ENCODE measurements at regions not wholly inside any gene's neighbourhood (a gene's known extent, or its start where the extent isn't known, plus 50 kb on each side); places are given as distances from the start of the nearest gene placed in this dataset.

GRCh38 chrY:15368786-15369185 is 844.5 kb downstream of the NLGN4Y start:
- no peak for DNase-seq (ENCODE audit: low spot score)
- H3K9me3 ChIP-seq = no peaks in the 10 kb centered on the region

GRCh38 chrY:15385178-15385577 is 860.8 kb downstream of the NLGN4Y start:
- ATAC-seq (ENCODE audit: insufficient number of reproducible peaks, low FRiP score, low read depth) = no peak
- Histone ChIP-seq H3K4me1 (ENCODE audit: control insufficient read depth in 1 of 2, low read depth in 2 of 2) (no peaks in the 10 kb centered on the region), H3K9me3 (no peaks in the 10 kb centered on the region), H3K27ac (no peak overlapping the region), H3K36me3 (no peaks in the 10 kb centered on the region), H3K4me3 (no peak overlapping the region), H3K27me3 (replicated peaks; ENCODE audit: insufficient read depth) (no peaks in the 10 kb centered on the region)
- DNase-seq (ENCODE audit: low spot score) = no peak
- TF ChIP-seq CTCF (IDR thresholded peaks at IDR 0.05) = no peak

More at GRCh38 chrY:15368786-15369185, 844.5 kb downstream of the NLGN4Y start:
- no peaks in the 10 kb centered on the region for H3K36me3 ChIP-seq
- H3K4me3 ChIP-seq = no peak overlapping the region
- no peaks in the 10 kb centered on the region for H3K4me1 ChIP-seq (ENCODE audit: control insufficient read depth in 1 of 2, low read depth in 2 of 2)
- no peak for TF ChIP-seq CTCF (IDR thresholded peaks at IDR 0.05)
- no peak overlapping the region for H3K27ac ChIP-seq
- ATAC-seq (ENCODE audit: insufficient number of reproducible peaks, low FRiP score, low read depth) = no peak
- no peaks in the 10 kb centered on the region for H3K27me3 ChIP-seq (replicated peaks; ENCODE audit: insufficient read depth)

GRCh38 chrY:15397556-15398280 is 873.4 kb downstream of the NLGN4Y start:
- no peak for TF ChIP-seq CTCF (IDR thresholded peaks at IDR 0.05)
- no peak for ATAC-seq (ENCODE audit: insufficient number of reproducible peaks, low FRiP score, low read depth)
- H3K36me3 ChIP-seq = no peaks in the 10 kb centered on the region
- H3K4me1 ChIP-seq (ENCODE audit: control insufficient read depth in 1 of 2, low read depth in 2 of 2) = no peaks in the 10 kb centered on the region
- no peak for DNase-seq (ENCODE audit: low spot score)
- no peaks in the 10 kb centered on the region for H3K27me3 ChIP-seq (replicated peaks; ENCODE audit: insufficient read depth)
- H3K4me3 ChIP-seq = no peak overlapping the region
- no peaks in the 10 kb centered on the region for H3K9me3 ChIP-seq
- H3K27ac ChIP-seq = no peak overlapping the region

GRCh38 chrY:15402451-15402850 is 878.1 kb downstream of the NLGN4Y start:
- no peaks in the 10 kb centered on the region for H3K27me3 ChIP-seq (replicated peaks; ENCODE audit: insufficient read depth)
- no peaks in the 10 kb centered on the region for H3K36me3 ChIP-seq
- ATAC-seq (ENCODE audit: insufficient number of reproducible peaks, low FRiP score, low read depth) = no peak
- H3K4me3 ChIP-seq = no peak overlapping the region
- H3K9me3 ChIP-seq = no peaks in the 10 kb centered on the region
- no peak for TF ChIP-seq CTCF (IDR thresholded peaks at IDR 0.05)
- no peak overlapping the region for H3K27ac ChIP-seq
- no peak for DNase-seq (ENCODE audit: low spot score)
- no peaks in the 10 kb centered on the region for H3K4me1 ChIP-seq (ENCODE audit: control insufficient read depth in 1 of 2, low read depth in 2 of 2)

GRCh38 chrY:15404551-15404950 is 880.2 kb downstream of the NLGN4Y start:
- ATAC-seq (ENCODE audit: insufficient number of reproducible peaks, low FRiP score, low read depth) (no peak), DNase-seq (ENCODE audit: low spot score) (no peak)
- H3K27ac ChIP-seq = no peak overlapping the region
- TF ChIP-seq CTCF (IDR thresholded peaks at IDR 0.05) = no peak
- no peaks in the 10 kb centered on the region for H3K4me1 ChIP-seq (ENCODE audit: control insufficient read depth in 1 of 2, low read depth in 2 of 2)
- H3K27me3 ChIP-seq (replicated peaks; ENCODE audit: insufficient read depth) = no peaks in the 10 kb centered on the region
- H3K36me3 ChIP-seq = no peaks in the 10 kb centered on the region
- H3K4me3 ChIP-seq = no peak overlapping the region
- no peaks in the 10 kb centered on the region for H3K9me3 ChIP-seq

All from thoracic aorta (tissue), 2 donors.